Sigmoid colon (tissue), 4 donors: ENCODE measurements at regions not wholly inside any gene's neighbourhood (a gene's known extent, or its start where the extent isn't known, plus 50 kb on each side); places are given as distances from the start of the nearest gene placed in this dataset.

Experiments
- EP300 ChIP-seq, 4 donors: sonication (generic); formaldehyde crosslinking; IDR thresholded peaks; one replicate each; pipeline ENCODE4 v1.6.1; 2017; ENCODE audit warnings: antibody characterized with exemption in 4 of 4
- POLR2A ChIP-seq, 2 donors: fragments of 450-650 bp; IDR thresholded peaks; one replicate each; pipeline ENCODE4 v1.6.1; 2016; ENCODE audit warnings: antibody characterized with exemption in 2 of 2, mild to moderate bottlenecking in 2 of 2, moderate library complexity in 2 of 2
- TF ChIP-seq, protein P1 (sequence below), 4 experiments: fragments of 450-650 bp in 3 of 4; fragments of 200-600 bp in 1 of 4; IDR thresholded peaks; one replicate each; pipeline ENCODE4 v1.5.1; 2016 to 2019; ENCODE audit warnings: antibody characterized with exemption in 4 of 4, mild to moderate bottlenecking in 3 of 4, moderate library complexity in 2 of 4

DNA sequence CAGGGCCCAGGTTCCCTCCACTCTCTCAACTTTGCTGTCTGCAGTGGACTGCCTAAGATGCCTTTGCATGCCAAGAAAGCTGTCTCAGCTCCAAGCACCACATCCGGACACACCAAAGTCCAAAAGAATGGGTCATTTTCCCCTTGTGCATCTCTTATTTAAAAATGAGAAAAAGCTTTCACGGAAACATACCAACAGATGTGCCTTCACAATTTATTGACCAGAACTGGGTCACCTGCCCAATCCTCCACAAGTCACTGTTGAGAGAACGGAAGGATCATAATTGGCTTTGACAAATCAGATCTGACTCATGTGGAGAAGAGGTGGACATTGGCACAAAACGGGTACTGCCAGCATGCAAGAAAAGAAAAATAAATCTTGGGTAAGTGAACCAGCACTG lies 258.3 kb downstream of the SNX13 start:
- TF ChIP-seq, protein P1, sequence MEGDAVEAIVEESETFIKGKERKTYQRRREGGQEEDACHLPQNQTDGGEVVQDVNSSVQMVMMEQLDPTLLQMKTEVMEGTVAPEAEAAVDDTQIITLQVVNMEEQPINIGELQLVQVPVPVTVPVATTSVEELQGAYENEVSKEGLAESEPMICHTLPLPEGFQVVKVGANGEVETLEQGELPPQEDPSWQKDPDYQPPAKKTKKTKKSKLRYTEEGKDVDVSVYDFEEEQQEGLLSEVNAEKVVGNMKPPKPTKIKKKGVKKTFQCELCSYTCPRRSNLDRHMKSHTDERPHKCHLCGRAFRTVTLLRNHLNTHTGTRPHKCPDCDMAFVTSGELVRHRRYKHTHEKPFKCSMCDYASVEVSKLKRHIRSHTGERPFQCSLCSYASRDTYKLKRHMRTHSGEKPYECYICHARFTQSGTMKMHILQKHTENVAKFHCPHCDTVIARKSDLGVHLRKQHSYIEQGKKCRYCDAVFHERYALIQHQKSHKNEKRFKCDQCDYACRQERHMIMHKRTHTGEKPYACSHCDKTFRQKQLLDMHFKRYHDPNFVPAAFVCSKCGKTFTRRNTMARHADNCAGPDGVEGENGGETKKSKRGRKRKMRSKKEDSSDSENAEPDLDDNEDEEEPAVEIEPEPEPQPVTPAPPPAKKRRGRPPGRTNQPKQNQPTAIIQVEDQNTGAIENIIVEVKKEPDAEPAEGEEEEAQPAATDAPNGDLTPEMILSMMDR (IDR thresholded peaks at IDR 0.05), result no peak
- TF ChIP-seq POLR2A (IDR thresholded peaks at IDR 0.05) (no peak), EP300 (IDR thresholded peaks at IDR 0.05) (no peak)
